Thymus (tissue), 11 donors: ENCODE measurements at regions not wholly inside any gene's neighbourhood (a gene's known extent, or its start where the extent isn't known, plus 50 kb on each side); places are given as distances from the start of the nearest gene placed in this dataset.
A peak's percentile ranks its signal among the peaks of the same experiment; 100 is the strongest.

Source experiments
- DNase-seq, 9 donors: peaks; one replicate each; pipeline ENCODE4 v3.0.0-alpha.2; 2013; ENCODE audit warnings: low spot score in 9 of 9, low read depth in 6 of 9, missing footprints in 1 of 9
- H3K27ac ChIP-seq, 2 donors: one replicate each; pipeline ENCODE4 v1.5.1; 2013; ENCODE audit warnings: control low read depth in 1 of 2, low read depth in 1 of 2, low read length in 1 of 2, mild to moderate bottlenecking in 1 of 2, moderate library complexity in 1 of 2
- H3K27me3 ChIP-seq, 2 donors: one replicate each; pipeline ENCODE4 v1.5.1; 2013; ENCODE audit warnings: low read length in 1 of 2; ENCODE audit not compliant: control insufficient read depth in 2 of 2, insufficient read depth in 1 of 2
- H3K36me3 ChIP-seq, 2 donors: one replicate each; pipeline ENCODE4 v1.5.1; 2013; ENCODE audit warnings: low read length in 1 of 2, mild to moderate bottlenecking in 1 of 2, moderate library complexity in 1 of 2; ENCODE audit not compliant: control insufficient read depth in 2 of 2, insufficient read depth in 2 of 2
- H3K4me1 ChIP-seq, 2 donors: one replicate each; pipeline ENCODE4 v1.5.1; 2013; ENCODE audit warnings: low read length in 2 of 2; ENCODE audit not compliant: control insufficient read depth in 2 of 2, insufficient read depth in 2 of 2
- H3K4me3 ChIP-seq, 2 donors: one replicate each; pipeline ENCODE4 v1.5.1; 2013; ENCODE audit warnings: low read length in 2 of 2, control low read depth in 1 of 2, mild to moderate bottlenecking in 1 of 2
- H3K9me3 ChIP-seq, 2 donors: one replicate each; pipeline ENCODE4 v1.5.1; 2013; ENCODE audit warnings: low read length in 1 of 2, mild to moderate bottlenecking in 1 of 2; ENCODE audit not compliant: control insufficient read depth in 2 of 2, insufficient read depth in 1 of 2
- WGBS: extraction: QIAGEN DNeasy Blood & Tissue Kit; methylation state at CpG from one replicate; pipeline ENCODE4 v1.1.7; 2013; 5-methylcytosine and 5-hydroxymethylcytosine counted together
- donor health status: healthy.

DNA sequence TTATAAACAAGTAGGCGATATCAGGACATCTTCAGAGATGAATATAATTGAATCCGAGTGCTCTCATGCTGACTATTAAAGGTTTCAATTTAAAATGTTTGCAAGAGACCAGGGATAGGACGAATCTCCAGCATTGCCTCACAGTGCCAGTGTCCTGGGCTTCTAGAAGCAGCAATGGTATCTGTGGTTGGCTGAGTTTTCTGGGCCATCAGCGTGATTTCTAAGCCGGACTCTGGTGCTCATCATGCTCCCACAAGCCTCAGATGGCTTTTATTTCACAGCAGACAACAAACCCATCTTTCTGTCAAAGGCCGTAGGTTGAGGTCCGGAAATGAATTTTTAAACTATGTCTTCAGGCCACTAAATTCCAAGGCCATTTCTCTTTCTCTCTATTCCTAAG, 187.7 kb downstream of the FOXO1 start:
- H3K4me3 ChIP-seq = no peak overlapping the region
- H3K9me3 ChIP-seq = no peaks in the 10 kb centered on the region
- H3K27me3 ChIP-seq = no peaks in the 10 kb centered on the region
- peaks cover 0 to 15% of the 10 kb centered on the region in 2 donors for H3K4me1 ChIP-seq
- 97% methylated on average over 7 of the region's 7 CpGs for WGBS
- no peak overlapping the region for H3K27ac ChIP-seq
- DNase-seq = no peak
- H3K36me3 ChIP-seq = no peaks in the 10 kb centered on the region

DNA sequence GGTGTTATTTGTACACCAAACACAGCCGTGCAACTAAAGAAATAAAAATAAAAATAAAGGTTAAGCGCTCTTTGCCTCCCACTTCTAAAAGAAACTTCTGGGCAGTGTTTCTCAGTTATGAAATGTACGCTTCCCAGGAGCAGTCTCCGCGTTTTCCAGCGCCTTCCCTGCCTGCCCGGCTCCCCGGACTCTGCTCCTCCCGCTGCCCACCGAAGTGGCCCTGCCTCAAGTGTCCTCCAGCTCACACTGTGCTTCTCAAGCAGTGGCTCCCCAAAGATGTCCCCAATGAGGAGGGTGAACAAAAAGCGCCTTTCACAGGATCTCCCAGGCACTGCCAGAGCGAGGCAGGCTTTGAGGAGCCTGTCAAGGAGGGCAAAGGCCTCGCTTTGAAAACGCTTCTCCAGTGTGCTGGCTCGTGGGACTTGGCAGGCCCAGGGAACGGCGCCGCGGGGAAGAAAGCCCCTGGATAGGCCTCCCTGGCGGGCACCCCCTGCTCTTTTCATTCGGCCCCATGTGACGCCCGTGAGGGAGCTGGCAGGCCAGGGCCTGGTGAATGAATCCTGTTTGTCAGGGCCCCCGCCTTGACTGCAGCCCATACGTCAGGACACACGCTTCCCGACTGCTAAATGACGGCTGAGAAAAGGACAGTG, 187.1 kb downstream of the FOXO1 start:
- Histone ChIP-seq H3K9me3 (no peaks in the 10 kb centered on the region), H3K4me1 (peaks cover 0 to 20% of the 10 kb centered on the region in 2 donors)
- WGBS = 97% methylated on average over 28 of the region's 28 CpGs

GRCh38 chr13:40480012-40480914, 186.2 kb downstream of the FOXO1 start:
- Histone ChIP-seq H3K4me3 (no peak overlapping the region), H3K9me3 (no peaks in the 10 kb centered on the region), H3K27ac (no peak overlapping the region), H3K36me3 (no peaks in the 10 kb centered on the region), H3K4me1 (peaks cover 3 to 29% of the 10 kb centered on the region in 2 donors), H3K27me3 (no peaks in the 10 kb centered on the region)
- WGBS = 81% methylated on average over 19 of the region's 19 CpGs
- peak in 1 of 9 donors; percentile 36 for DNase-seq

More for the DNA sequence above, 187.1 kb downstream of the FOXO1 start:
- Histone ChIP-seq H3K36me3 (no peaks in the 10 kb centered on the region), H3K27me3 (no peaks in the 10 kb centered on the region), H3K27ac (no peak overlapping the region), H3K4me3 (no peak overlapping the region)
- no peak for DNase-seq

- no peaks in the 10 kb centered on the region for H3K27me3 ChIP-seq
- peaks cover 3 to 33% of the 10 kb centered on the region in 2 donors for H3K4me1 ChIP-seq
- H3K4me3 ChIP-seq = no peak overlapping the region
- no peak for DNase-seq
- no peaks in the 10 kb centered on the region for H3K36me3 ChIP-seq
- 84% methylated on average over 12 of the region's 12 CpGs for WGBS
- no peak overlapping the region for H3K27ac ChIP-seq
- no peaks in the 10 kb centered on the region for H3K9me3 ChIP-seq
These were observed 185.4 kb downstream of the FOXO1 start for GRCh38 chr13:40480915-40481516.

DNA sequence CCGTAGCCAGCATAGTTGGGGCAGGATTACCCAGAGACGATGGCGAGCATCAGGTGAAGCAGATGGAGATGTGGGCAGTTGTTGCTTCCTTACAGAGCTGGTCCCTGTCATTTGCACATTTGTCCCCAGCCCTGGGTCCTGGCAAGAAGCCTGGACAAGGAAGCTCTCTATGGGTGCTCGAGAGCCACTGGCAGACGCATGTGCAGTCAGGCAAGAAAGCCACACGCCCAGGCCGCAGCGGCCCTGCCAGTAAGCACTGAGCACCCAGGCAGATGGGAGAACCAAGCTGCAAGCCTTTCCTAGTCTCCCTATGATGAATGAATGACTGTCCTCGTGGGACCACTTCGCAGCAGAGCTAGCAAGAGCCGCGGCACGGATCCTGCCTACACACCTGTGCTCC, 182.8 kb downstream of the FOXO1 start:
- peaks cover 6 to 37% of the 10 kb centered on the region in 2 donors for H3K4me1 ChIP-seq
- no peak for DNase-seq
- WGBS = 96% methylated on average over 13 of the region's 13 CpGs

DNA sequence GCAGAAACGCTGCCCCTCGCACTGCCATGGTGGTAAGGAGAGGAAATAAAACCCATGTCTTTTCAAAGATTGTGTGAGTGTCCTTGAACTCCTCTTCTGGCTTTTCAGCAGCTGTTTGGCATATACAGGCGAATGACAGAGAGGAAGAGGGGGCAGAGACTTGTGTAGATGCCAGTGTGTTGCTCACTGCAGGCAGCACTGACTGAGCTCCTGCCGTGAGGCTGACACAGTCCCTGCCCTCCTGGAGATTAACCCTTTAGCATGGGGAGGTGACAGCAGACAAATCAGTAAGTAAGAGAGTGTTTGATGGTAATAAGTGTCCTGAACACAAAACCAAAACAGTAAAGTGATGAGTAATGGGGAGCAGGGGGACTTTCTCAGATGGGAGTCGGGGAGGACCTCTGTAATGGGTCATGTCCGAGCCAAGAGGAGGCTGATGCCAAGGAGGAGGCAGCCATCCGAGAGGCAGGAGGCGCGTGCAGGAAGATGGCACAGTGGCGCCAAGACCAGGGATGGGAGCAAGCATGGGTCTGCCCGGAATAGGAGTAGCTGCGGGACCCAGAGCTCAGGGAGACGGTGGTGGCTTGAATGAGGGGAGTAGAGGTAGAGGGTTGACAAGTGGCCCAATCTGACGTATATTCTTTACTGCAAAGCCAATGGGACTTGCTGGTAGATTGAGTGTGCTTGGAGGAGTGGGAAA, 182.2 kb downstream of the FOXO1 start:
- Histone ChIP-seq H3K4me1 (peaks cover 6 to 37% of the 10 kb centered on the region in 2 donors), H3K4me3 (no peak overlapping the region), H3K36me3 (no peaks in the 10 kb centered on the region), H3K9me3 (no peaks in the 10 kb centered on the region), H3K27ac (peak overlapping the region; percentile 55), H3K27me3 (no peaks in the 10 kb centered on the region)
- 87% methylated on average over 14 of the region's 14 CpGs for WGBS
- peak in 1 of 9 donors; percentile 23 for DNase-seq

More for the DNA sequence above, 182.8 kb downstream of the FOXO1 start:
- H3K4me3 ChIP-seq = no peak overlapping the region
- H3K36me3 ChIP-seq = no peaks in the 10 kb centered on the region
- H3K27me3 ChIP-seq = no peaks in the 10 kb centered on the region
- H3K9me3 ChIP-seq = no peaks in the 10 kb centered on the region
- H3K27ac ChIP-seq = no peak overlapping the region

DNA sequence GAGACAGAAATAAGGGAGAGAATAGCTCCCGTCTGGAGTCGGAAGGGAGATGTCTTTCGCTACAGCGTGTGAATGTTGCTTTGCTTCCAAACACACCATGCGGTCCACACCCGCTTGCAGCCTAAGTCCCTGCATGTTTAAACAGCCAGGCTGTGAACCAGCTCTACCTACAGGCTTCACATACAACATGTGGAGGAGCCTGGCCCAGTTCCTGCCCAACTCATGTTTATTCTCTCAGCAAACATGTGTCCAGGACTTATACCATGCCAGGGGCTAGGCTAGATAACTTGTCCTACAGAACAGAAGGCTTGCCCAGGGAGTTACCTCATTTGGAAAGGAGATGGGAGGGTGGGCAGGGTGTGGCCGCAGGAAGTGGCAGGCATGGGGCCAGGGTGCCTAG, 181.5 kb downstream of the FOXO1 start:
- 94% methylated on average over 7 of the region's 7 CpGs for WGBS
- no peak for DNase-seq
- H3K36me3 ChIP-seq = no peaks in the 10 kb centered on the region
- H3K4me3 ChIP-seq = no peak overlapping the region
- peak overlapping the region; percentile 48 to 55 for H3K27ac ChIP-seq
- no peaks in the 10 kb centered on the region for H3K9me3 ChIP-seq
- H3K27me3 ChIP-seq = no peaks in the 10 kb centered on the region
- peaks cover 6 to 44% of the 10 kb centered on the region in 2 donors for H3K4me1 ChIP-seq

- H3K4me3 ChIP-seq = no peak overlapping the region
- no peaks in the 10 kb centered on the region for H3K36me3 ChIP-seq
- no peaks in the 10 kb centered on the region for H3K27me3 ChIP-seq
- DNase-seq = peak in 5 of 9 donors; percentile 30 to 75 (median 38)
- no peaks in the 10 kb centered on the region for H3K9me3 ChIP-seq
- WGBS = 74% methylated on average over 12 of the region's 12 CpGs
- peaks cover 6 to 36% of the 10 kb centered on the region in 2 donors for H3K4me1 ChIP-seq
- H3K27ac ChIP-seq = peak overlapping the region in 1 of 2 donors; percentile 61
These were observed 180.6 kb downstream of the FOXO1 start for GRCh38 chr13:40485611-40486517.
